ENCODE measurements at regions not wholly inside any gene's neighbourhood (a gene's known extent, or its start where the extent isn't known, plus 50 kb on each side); places are given as distances from the start of the nearest gene placed in this dataset.
"Not testable (repeated sequence)": the region's sequence is repeated elsewhere in the genome, so short reads cannot be mapped to it uniquely, and the experiment has no call there.

DNA sequence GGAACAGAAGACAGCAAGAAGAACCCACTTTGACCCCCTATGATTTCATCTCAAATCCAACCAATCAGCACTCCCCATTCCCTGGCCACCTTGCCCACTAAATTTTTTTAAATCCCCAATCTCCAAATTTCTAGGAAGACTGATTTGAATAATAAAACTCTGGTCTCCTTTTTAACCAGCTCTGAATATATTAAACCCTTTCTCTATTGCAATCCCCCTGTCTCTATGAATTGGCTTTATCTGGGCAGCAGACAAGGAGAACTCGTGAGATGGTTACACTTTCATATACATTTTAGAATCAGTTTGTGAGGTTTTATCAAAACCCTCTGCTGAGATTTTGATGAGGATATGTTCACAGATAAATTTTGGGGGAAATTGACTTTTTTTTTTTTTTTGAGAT is 90.3 kb upstream of the TRIM24 start:
- no peak for DNase-seq (ENCODE audit: low read depth in 2 of 2)

DNA sequence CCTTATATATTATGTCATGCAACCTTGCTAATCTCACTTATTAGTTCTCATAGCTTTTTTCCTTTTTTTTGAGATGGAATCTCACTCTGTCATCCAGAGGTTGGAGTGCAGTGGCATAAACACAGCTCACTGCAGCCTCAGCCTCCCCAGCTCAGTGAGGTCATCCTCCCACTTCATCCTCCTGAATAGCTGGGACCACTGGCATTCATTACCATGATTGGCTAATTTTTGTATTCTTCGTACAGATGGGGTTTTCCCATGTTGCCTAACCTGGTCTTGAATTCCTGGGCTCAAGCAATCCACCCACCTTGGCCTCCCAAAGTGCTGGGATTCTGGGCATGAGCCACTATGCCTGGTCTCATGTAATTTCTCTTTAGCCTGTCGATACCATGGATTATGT is 89.1 kb upstream of the TRIM24 start:
- no peak for DNase-seq (ENCODE audit: low read depth in 2 of 2)

GRCh38 chr7:138374119-138374693 is 85.9 kb upstream of the TRIM24 start:
- no peak for DNase-seq (ENCODE audit: low read depth in 2 of 2)

DNA sequence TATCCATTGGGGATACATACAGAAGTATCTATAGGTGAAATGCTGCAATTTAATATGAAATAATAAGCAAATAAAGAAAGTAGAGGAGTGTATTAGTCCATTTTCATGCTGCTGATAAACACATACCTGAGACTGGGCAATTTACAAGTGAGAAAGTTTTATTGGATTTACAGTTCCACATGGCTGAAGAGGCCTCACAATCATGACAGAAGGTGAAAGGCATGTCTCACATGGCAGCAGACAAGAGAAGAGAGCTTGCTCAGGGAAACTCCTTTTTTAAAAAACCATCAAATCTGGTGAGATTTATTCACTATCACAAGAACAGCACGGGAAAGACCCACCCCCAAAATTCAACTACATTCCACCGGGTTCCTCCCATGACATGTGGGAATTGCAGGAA is 82.8 kb upstream of the TRIM24 start:
- no peak for DNase-seq (ENCODE audit: low read depth in 2 of 2)

- no peak for DNase-seq (ENCODE audit: low read depth in 2 of 2)
Measured at GRCh38 chr7:138378741-138379559, 81.1 kb upstream of the TRIM24 start.

DNA sequence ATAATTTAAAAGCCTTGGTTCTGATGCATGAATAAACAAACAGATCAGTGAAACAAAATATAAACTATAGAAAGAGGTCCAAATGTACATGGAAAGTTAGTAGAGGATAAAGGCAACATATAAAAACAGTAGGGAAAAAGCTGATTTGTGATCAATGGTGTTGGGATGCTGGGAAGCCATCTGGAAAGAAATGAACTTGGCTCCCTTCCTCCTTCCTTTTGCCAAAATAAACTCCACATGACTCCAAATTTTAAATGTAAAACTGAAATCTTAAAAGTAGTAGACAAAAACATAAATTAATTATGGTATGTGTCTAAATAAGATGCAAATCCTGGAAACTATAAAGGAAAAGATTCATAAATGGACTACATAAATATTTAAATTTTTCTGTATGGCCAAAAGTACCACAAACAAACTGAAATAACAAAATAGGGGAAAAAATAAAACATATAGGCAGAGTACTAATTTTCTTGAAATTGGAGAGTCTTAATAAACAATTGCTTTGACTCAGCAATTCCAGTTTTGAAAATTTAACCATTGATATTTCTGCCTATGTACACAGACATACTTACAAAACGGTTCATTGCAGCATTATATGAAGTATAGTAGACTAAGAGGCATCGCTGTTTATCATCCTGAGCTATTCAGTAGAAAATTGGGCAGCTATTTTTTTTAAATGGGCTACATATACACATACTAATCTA is 77.0 kb upstream of the TRIM24 start:
- no peak for DNase-seq (ENCODE audit: low read depth in 2 of 2)

- DNase-seq (ENCODE audit: low read depth in 2 of 2): no peak
Measured at GRCh38 chr7:138386821-138387220, 73.2 kb upstream of the TRIM24 start.

- DNase-seq (ENCODE audit: low read depth in 2 of 2): no peak
Measured at GRCh38 chr7:138387755-138388475, 72.1 kb upstream of the TRIM24 start.

- no peak for DNase-seq (ENCODE audit: low read depth in 2 of 2)
Measured at GRCh38 chr7:138388673-138389491, 71.2 kb upstream of the TRIM24 start.

GRCh38 chr7:138395763-138396162 is 64.3 kb upstream of the TRIM24 start:
- no peak for DNase-seq (ENCODE audit: low read depth in 2 of 2)

GRCh38 chr7:138396251-138397070 is 63.6 kb upstream of the TRIM24 start:
- no peak for DNase-seq (ENCODE audit: low read depth in 2 of 2)

- not testable (repeated sequence) for DNase-seq (ENCODE audit: low read depth in 2 of 2)
Measured at GRCh38 chr7:138397071-138397433, 63.0 kb upstream of the TRIM24 start.

- DNase-seq (ENCODE audit: low read depth in 2 of 2): no peak
Measured at GRCh38 chr7:138398857-138399256, 61.2 kb upstream of the TRIM24 start.

- DNase-seq (ENCODE audit: low read depth in 2 of 2): no peak
Measured at GRCh38 chr7:138400400-138400886, 59.6 kb upstream of the TRIM24 start.

GRCh38 chr7:138402749-138403148 is 57.3 kb upstream of the TRIM24 start:
- DNase-seq (ENCODE audit: low read depth in 2 of 2): no peak

DNA sequence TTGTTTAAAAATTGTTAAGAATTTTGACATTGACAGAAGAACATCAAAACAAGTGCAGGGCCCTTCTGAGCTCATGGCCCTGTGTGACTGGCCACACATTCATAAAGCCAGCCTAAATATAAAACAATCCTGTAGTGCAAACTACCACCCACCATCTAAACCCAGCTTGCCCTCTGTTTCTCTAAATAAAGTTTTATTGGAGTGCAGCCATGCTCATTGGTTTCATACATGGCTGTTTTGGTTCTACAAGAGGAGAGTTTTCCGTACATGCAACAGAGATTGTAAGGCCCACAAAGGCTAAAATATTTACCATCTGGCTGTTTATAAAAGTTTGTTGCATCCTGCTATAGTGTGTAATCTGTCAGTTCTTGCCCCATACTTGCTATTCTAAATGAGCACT is 54.6 kb upstream of the TRIM24 start:
- DNase-seq (ENCODE audit: low read depth in 2 of 2): no peak

- DNase-seq (ENCODE audit: low read depth in 2 of 2): no peak
Measured at GRCh38 chr7:138407792-138408191, 52.3 kb upstream of the TRIM24 start.
